Osteoblast (primary cell): ENCODE measurements at regions not wholly inside any gene's neighbourhood (a gene's known extent, or its start where the extent isn't known, plus 50 kb on each side); places are given as distances from the start of the nearest gene placed in this dataset.

Source experiments
- DNase-seq: peaks from one replicate; pipeline ENCODE4 v3.0.0; 2011; ENCODE audit warnings: low spot score, mixed read lengths; ENCODE audit not compliant: insufficient read length; ENCODE audit errors: missing footprints
- H2AFZ ChIP-seq: 2 replicates; pipeline ENCODE4 v1.6.0; 2011; ENCODE audit warnings: mild to moderate bottlenecking, low read length
- H3K27ac ChIP-seq: 2 replicates; pipeline ENCODE4 v1.5.1; 2011; ENCODE audit warnings: mild to moderate bottlenecking, low read depth, low read length, moderate library complexity
- H3K27me3 ChIP-seq: 2 replicates; pipeline ENCODE4 v1.6.0; 2012; ENCODE audit warnings: mild to moderate bottlenecking, control low read depth, inconsistent platforms, low read length, moderate library complexity; ENCODE audit not compliant: insufficient read depth
- H3K36me3 ChIP-seq: 2 replicates; pipeline ENCODE4 v1.5.1; 2011; ENCODE audit warnings: mild to moderate bottlenecking, low read length, control low read depth, moderate library complexity; ENCODE audit not compliant: insufficient read depth
- H3K4me1 ChIP-seq: 2 replicates; pipeline ENCODE4 v1.5.1; 2011; ENCODE audit warnings: mild to moderate bottlenecking, low read length, control low read depth, moderate library complexity; ENCODE audit not compliant: insufficient read depth
- H3K4me2 ChIP-seq: 2 replicates; pipeline ENCODE4 v1.6.0; 2011; ENCODE audit warnings: mild to moderate bottlenecking, low read length; ENCODE audit not compliant: insufficient read depth
- H3K4me3 ChIP-seq: fragments of 200-600 bp; sonication (generic); 3 replicates; pipeline ENCODE4 v1.5.1; 2012; ENCODE audit warnings: mild to moderate bottlenecking, low read length, inconsistent platforms; ENCODE audit not compliant: insufficient read depth
- H3K79me2 ChIP-seq: 2 replicates; pipeline ENCODE4 v1.6.0; 2012; ENCODE audit warnings: mild to moderate bottlenecking, low read length, control low read depth, inconsistent platforms; ENCODE audit not compliant: insufficient read depth
- H3K9me3 ChIP-seq: 2 replicates; pipeline ENCODE4 v1.5.1; 2011; ENCODE audit warnings: low read depth, low read length, control low read depth
- H4K20me1 ChIP-seq: 2 replicates; pipeline ENCODE4 v1.6.0; 2012; ENCODE audit warnings: mild to moderate bottlenecking, low read length, control low read depth; ENCODE audit not compliant: insufficient read depth
- CTCF ChIP-seq: IDR thresholded peaks from 2 replicates; pipeline ENCODE4 v1.5.1; 2011; ENCODE audit warnings: mild to moderate bottlenecking, low read depth, low read length, moderate library complexity; ENCODE audit errors: extremely low read depth

- H3K4me3 ChIP-seq: no peak overlapping the region
- H3K4me1 ChIP-seq: no peaks in the 10 kb centered on the region
- DNase-seq: no peak
- no peaks in the 10 kb centered on the region for H3K27me3 ChIP-seq
- no peak for TF ChIP-seq CTCF
- H3K4me2 ChIP-seq: no peak overlapping the region
- no peaks in the 10 kb centered on the region for H3K9me3 ChIP-seq
- no peaks in the 10 kb centered on the region for H4K20me1 ChIP-seq
- no peaks in the 10 kb centered on the region for H3K79me2 ChIP-seq
- no peaks in the 10 kb centered on the region for H3K36me3 ChIP-seq
- H3K27ac ChIP-seq: no peak overlapping the region
- H2AFZ ChIP-seq: no peak overlapping the region
Observed at GRCh38 chr10:9685596-9685995, 1332.1 kb upstream of the CELF2 start.

- Histone ChIP-seq H3K9me3 (no peaks in the 10 kb centered on the region), H3K36me3 (no peaks in the 10 kb centered on the region)
Observed at GRCh38 chr10:9688711-9689110, 1329.0 kb upstream of the CELF2 start.

GRCh38 chr10:9707216-9707615 lies 1310.5 kb upstream of the CELF2 start:
- DNase-seq: no peak
- Histone ChIP-seq H3K4me2 (no peak overlapping the region), H3K9me3 (no peaks in the 10 kb centered on the region), H2AFZ (no peak overlapping the region), H3K27me3 (no peaks in the 10 kb centered on the region), H3K4me1 (no peaks in the 10 kb centered on the region), H4K20me1 (no peaks in the 10 kb centered on the region), H3K27ac (no peak overlapping the region), H3K4me3 (no peak overlapping the region), H3K79me2 (no peaks in the 10 kb centered on the region), H3K36me3 (no peaks in the 10 kb centered on the region)
- no peak for TF ChIP-seq CTCF

More at GRCh38 chr10:9688711-9689110, 1329.0 kb upstream of the CELF2 start:
- Histone ChIP-seq H2AFZ (no peak overlapping the region), H3K4me2 (no peak overlapping the region), H3K4me1 (no peaks in the 10 kb centered on the region), H4K20me1 (no peaks in the 10 kb centered on the region), H3K79me2 (no peaks in the 10 kb centered on the region), H3K4me3 (no peak overlapping the region), H3K27me3 (no peaks in the 10 kb centered on the region), H3K27ac (no peak overlapping the region)
- no peak for TF ChIP-seq CTCF
- DNase-seq: no peak

- H4K20me1 ChIP-seq: no peaks in the 10 kb centered on the region
- no peak for TF ChIP-seq CTCF
- peaks cover 6% of the 10 kb centered on the region for H3K9me3 ChIP-seq
- no peaks in the 10 kb centered on the region for H3K79me2 ChIP-seq
- H3K4me2 ChIP-seq: peak overlapping the region; percentile 44
- no peaks in the 10 kb centered on the region for H3K4me1 ChIP-seq
- DNase-seq: peak; percentile 3
- no peak overlapping the region for H3K27ac ChIP-seq
- H3K4me3 ChIP-seq: peak overlapping the region; percentile 44
- no peaks in the 10 kb centered on the region for H3K27me3 ChIP-seq
- no peaks in the 10 kb centered on the region for H3K36me3 ChIP-seq
- H2AFZ ChIP-seq: peak overlapping the region; percentile 89
Observed at GRCh38 chr10:9709849-9710248, 1307.8 kb upstream of the CELF2 start.
